IMR-90 (cell line): ENCODE measurements at regions not wholly inside any gene's neighbourhood (a gene's known extent, or its start where the extent isn't known, plus 50 kb on each side); places are given as distances from the start of the nearest gene placed in this dataset.

Experiments used
- ATAC-seq: fragments of 200-7000 bp; cut with Tn5 transposase; 2 replicates; pipeline ENCODE4 v1.9.1; 2020; ENCODE audit warnings: low read depth, mild to moderate bottlenecking, moderate library complexity
- BruUV-seq: library from RNA; stranded (reverse); fragments of 400-500 nt; replicated peaks from 2 replicates; lab custom pipeline; 2021; lab: Mats Ljungman, UMichigan
- CTCF ChIA-PET: fragments of 300-600 bp; formaldehyde crosslinking; extraction: SDS; loops from one replicate; lab custom pipeline; 2021; ENCODE audit warnings: antibody characterized with exemption; lab: Yijun Ruan, JAX
- POLR2A ChIA-PET: fragments of 300-600 bp; sonication (Branson Sonifier 250); formaldehyde crosslinking; loops from one replicate; lab custom pipeline; 2022; ENCODE audit warnings: antibody characterized with exemption; ENCODE audit not compliant: unreplicated experiment; lab: Charles Lee
- DNase-seq: peaks from one replicate; pipeline ENCODE4 v3.0.0; 2013
- H2AFZ ChIP-seq: replicated peaks from 2 replicates; pipeline ENCODE3; 2013; ENCODE audit warnings: low read length, mild to moderate bottlenecking; ENCODE audit not compliant: poor library complexity
- H2AK5ac ChIP-seq: 2 replicates; pipeline ENCODE4 v1.6.1; 2013; ENCODE audit warnings: low read depth, low read length, inconsistent platforms
- H2AK9ac ChIP-seq: replicated peaks from 2 replicates; pipeline ENCODE3; 2013; ENCODE audit warnings: mild to moderate bottlenecking, low read depth, low read length, moderate library complexity; ENCODE audit not compliant: poor library complexity
- H2BK120ac ChIP-seq: 2 replicates; pipeline ENCODE4 v1.6.1; 2013; ENCODE audit warnings: low read depth, low read length, inconsistent platforms
- H2BK15ac ChIP-seq: 3 replicates; pipeline ENCODE4 v1.6.1; 2013; ENCODE audit warnings: low read depth, low read length, inconsistent platforms
- H2BK20ac ChIP-seq: 2 replicates; pipeline ENCODE4 v1.6.1; 2013; ENCODE audit warnings: low read depth, mild to moderate bottlenecking, inconsistent platforms, low read length, moderate library complexity
- H2BK5ac ChIP-seq: 2 replicates; pipeline ENCODE4 v1.6.1; 2013; ENCODE audit warnings: mild to moderate bottlenecking, low read depth, low read length, inconsistent platforms; ENCODE audit not compliant: poor library complexity, severe bottlenecking
- H3K14ac ChIP-seq: replicated peaks from 2 replicates; pipeline ENCODE4 v1.6.1; 2013; ENCODE audit warnings: low read depth, low read length, inconsistent platforms
- H3K18ac ChIP-seq: 2 replicates; pipeline ENCODE4 v1.6.1; 2013; ENCODE audit warnings: low read depth, low read length, control low read depth
- H3K23ac ChIP-seq: 2 replicates; pipeline ENCODE4 v1.6.1; 2013; ENCODE audit warnings: low read depth, low read length, inconsistent platforms
- H3K27ac ChIP-seq: 2 replicates; pipeline ENCODE4 v1.5.1; 2013; ENCODE audit warnings: mild to moderate bottlenecking, control low read depth, low read length; ENCODE audit not compliant: insufficient read depth
- H3K27me3 ChIP-seq: 2 replicates; pipeline ENCODE4 v1.6.1; 2013; ENCODE audit warnings: low read length; ENCODE audit not compliant: control insufficient read depth, insufficient read depth
- H3K36me3 ChIP-seq: 2 replicates; pipeline ENCODE4 v1.6.1; 2013; ENCODE audit warnings: low read length, mixed read lengths; ENCODE audit not compliant: control insufficient read depth, insufficient read depth
- H3K4ac ChIP-seq: 2 replicates; pipeline ENCODE4 v1.6.1; 2013; ENCODE audit warnings: low read depth, low read length, inconsistent platforms
- H3K4me1 ChIP-seq: 2 replicates; pipeline ENCODE4 v1.6.1; 2013; ENCODE audit warnings: low read length, mixed read lengths; ENCODE audit not compliant: control insufficient read depth, insufficient read depth
- H3K4me2 ChIP-seq: 2 replicates; pipeline ENCODE4 v1.6.1; 2013; ENCODE audit warnings: low read depth, mild to moderate bottlenecking, control low read depth, low read length, moderate library complexity
- H3K4me3 ChIP-seq: 2 replicates; pipeline ENCODE4 v1.5.1; 2013; ENCODE audit warnings: low read depth, mild to moderate bottlenecking, control low read depth, low read length, moderate library complexity; ENCODE audit not compliant: insufficient read depth
- H3K56ac ChIP-seq: 2 replicates; pipeline ENCODE4 v1.6.1; 2013; ENCODE audit warnings: low read length, inconsistent platforms; ENCODE audit not compliant: insufficient read depth; ENCODE audit errors: extremely low read depth
- H3K79me1 ChIP-seq, 2 experiments: 2 replicates each; pipeline ENCODE4 v1.6.1; 2013; ENCODE audit warnings: low read length in 2 of 2, inconsistent platforms in 1 of 2, low read depth in 1 of 2
- H3K9ac ChIP-seq: 2 replicates; pipeline ENCODE4 v1.6.1; 2013; ENCODE audit warnings: low read depth, low read length, control low read depth
- H3K9me1 ChIP-seq: 2 replicates; pipeline ENCODE4 v1.6.1; 2013; ENCODE audit warnings: low read length, inconsistent platforms; ENCODE audit not compliant: insufficient read depth
- H3K9me3 ChIP-seq: 2 replicates; pipeline ENCODE4 v1.6.1; 2013; ENCODE audit warnings: low read length; ENCODE audit not compliant: control insufficient read depth, insufficient read depth
- H4K20me1 ChIP-seq: 2 replicates; pipeline ENCODE4 v1.6.1; 2013; ENCODE audit warnings: low read length, inconsistent platforms; ENCODE audit not compliant: insufficient read depth
- H4K5ac ChIP-seq: 2 replicates; pipeline ENCODE4 v1.6.1; 2013; ENCODE audit warnings: mild to moderate bottlenecking, low read depth, low read length, control low read depth
- H4K8ac ChIP-seq, 2 experiments: 2 replicates each; pipeline ENCODE4 v1.6.1; 2013; ENCODE audit warnings: low read depth in 2 of 2, low read length in 2 of 2, control low read depth in 1 of 2, inconsistent platforms in 1 of 2
- H4K91ac ChIP-seq: 2 replicates; pipeline ENCODE4 v1.6.1; 2013; ENCODE audit warnings: low read depth, low read length, inconsistent platforms; ENCODE audit not compliant: insufficient read depth
- BHLHE40 ChIP-seq: fragments of 150-350 bp; IDR thresholded peaks from 2 replicates; pipeline ENCODE4 v1.6.1; 2016; ENCODE audit warnings: mild to moderate bottlenecking, low read depth, low read length
- CEBPB ChIP-seq: IDR thresholded peaks from 2 replicates; pipeline ENCODE4 v1.6.1; 2012; ENCODE audit warnings: low read depth, low read length, improper control_type of control experiment
- CHD1 ChIP-seq: IDR thresholded peaks from 2 replicates; pipeline ENCODE4 v1.6.1; 2012; ENCODE audit warnings: low read depth, low read length, improper control_type of control experiment
- CTCF ChIP-seq: conservative IDR thresholded peaks from 2 replicates; pipeline ENCODE4 v1.5.1; 2012; ENCODE audit warnings: mild to moderate bottlenecking, low read depth, low read length, improper control_type of control experiment
- ELK1 ChIP-seq: fragments of 150-350 bp; IDR thresholded peaks from 2 replicates; pipeline ENCODE4 v1.6.1; 2016; ENCODE audit warnings: low read depth, mild to moderate bottlenecking, low read length, moderate library complexity, borderline replicate concordance
- FOS ChIP-seq: fragments of 150-350 bp; IDR thresholded peaks from 2 replicates; pipeline ENCODE4 v1.6.1; 2016; ENCODE audit warnings: low read depth, low read length
- MAFK ChIP-seq: IDR thresholded peaks from 2 replicates; pipeline ENCODE4 v1.6.1; 2012; ENCODE audit warnings: low read depth, low read length, improper control_type of control experiment
- MAZ ChIP-seq: IDR thresholded peaks from 2 replicates; pipeline ENCODE4 v1.6.1; 2012; ENCODE audit warnings: low read depth, mild to moderate bottlenecking, low read length, improper control_type of control experiment, moderate library complexity, borderline replicate concordance
- MXI1 ChIP-seq: IDR thresholded peaks from 2 replicates; pipeline ENCODE4 v1.6.1; 2012; ENCODE audit warnings: low read depth, mild to moderate bottlenecking, low read length, moderate library complexity, borderline replicate concordance
- NFE2L2 ChIP-seq: fragments of 150-350 bp; IDR thresholded peaks from 2 replicates; pipeline ENCODE4 v1.6.1; 2016; ENCODE audit warnings: low read depth, mild to moderate bottlenecking, low read length
- POLR2A ChIP-seq: IDR thresholded peaks from 2 replicates; pipeline ENCODE4 v1.6.1; 2012; ENCODE audit warnings: mild to moderate bottlenecking, low read depth, low read length
- RAD21 ChIP-seq: IDR thresholded peaks from 2 replicates; pipeline ENCODE4 v1.6.1; 2012; ENCODE audit warnings: low read length, improper control_type of control experiment
- RCOR1 ChIP-seq: IDR thresholded peaks from 2 replicates; pipeline ENCODE4 v1.6.1; 2012; ENCODE audit warnings: mild to moderate bottlenecking, low read length, improper control_type of control experiment; ENCODE audit not compliant: insufficient replicate concordance
- RFX5 ChIP-seq: IDR thresholded peaks from 2 replicates; pipeline ENCODE4 v1.8.0; 2012; ENCODE audit warnings: low read depth, mild to moderate bottlenecking, low read length, moderate library complexity
- SMC3 ChIP-seq: fragments of 150-350 bp; IDR thresholded peaks from 2 replicates; pipeline ENCODE4 v1.6.1; 2016; ENCODE audit warnings: low read depth, mild to moderate bottlenecking, antibody characterized with exemption, low read length, moderate library complexity
- dilution Hi-C: fragments of 300-500 bp; cut with HindIII; formaldehyde crosslinking; loops from one replicate; pipeline ENCODE4 v1.14.3; 2018; ENCODE audit warnings: low sequenced_read_pairs; ENCODE audit not compliant: unreplicated experiment
- in situ Hi-C: fragments of 300-500 bp; cut with MboI; formaldehyde crosslinking; loops from 3 replicates; pipeline ENCODE4 v1.14.3; 2019; ENCODE audit warnings: low sequenced_read_pairs, inconsistent platforms, mixed read lengths
- intact Hi-C: fragments of 100-400 bp; cut with micrococcal nuclease; formaldehyde crosslinking; loops from 2 replicates; pipeline ENCODE4 v1.10.0; 2022
- TF ChIP-seq, protein P1 (sequence below): fragments of 150-350 bp; IDR thresholded peaks from 2 replicates; pipeline ENCODE4 v1.6.1; 2017; ENCODE audit warnings: mild to moderate bottlenecking, antibody characterized with exemption, low read length, low read depth

- H2BK15ac ChIP-seq = no peak overlapping the region
- no peak for TF ChIP-seq NFE2L2
- no peak for TF ChIP-seq RCOR1
- TF ChIP-seq ELK1 = no peak
- no peak for TF ChIP-seq MAZ
- TF ChIP-seq FOS = no peak
- TF ChIP-seq CHD1 = no peak
- TF ChIP-seq POLR2A = no peak
- TF ChIP-seq SMC3 = no peak
- no peak for TF ChIP-seq MAFK
- TF ChIP-seq MXI1 = no peak
- no peak for TF ChIP-seq BHLHE40
- TF ChIP-seq CEBPB = no peak
- TF ChIP-seq RAD21 = no peak
- TF ChIP-seq, protein P1, sequence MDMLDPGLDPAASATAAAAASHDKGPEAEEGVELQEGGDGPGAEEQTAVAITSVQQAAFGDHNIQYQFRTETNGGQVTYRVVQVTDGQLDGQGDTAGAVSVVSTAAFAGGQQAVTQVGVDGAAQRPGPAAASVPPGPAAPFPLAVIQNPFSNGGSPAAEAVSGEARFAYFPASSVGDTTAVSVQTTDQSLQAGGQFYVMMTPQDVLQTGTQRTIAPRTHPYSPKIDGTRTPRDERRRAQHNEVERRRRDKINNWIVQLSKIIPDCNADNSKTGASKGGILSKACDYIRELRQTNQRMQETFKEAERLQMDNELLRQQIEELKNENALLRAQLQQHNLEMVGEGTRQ = no peak
- TF ChIP-seq CTCF = no peak
- no peak for TF ChIP-seq RFX5
- no peak overlapping the region for H4K91ac ChIP-seq
- DNase-seq (no peak), ATAC-seq (no peak)
- no peak overlapping the region for H2AK9ac ChIP-seq
- ChIA-PET CTCF (no interaction called here), POLR2A (no interaction called here)
- no peak overlapping the region for H3K4me3 ChIP-seq
- no peak overlapping the region for H2BK20ac ChIP-seq
- peaks cover 2% of the 10 kb centered on the region; the same call in 1 of the 2 replicates for H3K9me3 ChIP-seq
- H3K27ac ChIP-seq = no peak overlapping the region
- no peak overlapping the region for H2BK120ac ChIP-seq
- no peaks in the 10 kb centered on the region for H4K20me1 ChIP-seq
- no peak overlapping the region for H2AK5ac ChIP-seq
- H3K4ac ChIP-seq = no peak overlapping the region
- in situ Hi-C loops (no loop called here), intact Hi-C loops (no loop called here), dilution Hi-C loops (no loop called here)
- no peak overlapping the region for H4K8ac ChIP-seq
- no peak overlapping the region for H3K56ac ChIP-seq
- no peak overlapping the region for H2AFZ ChIP-seq
- no peaks in the 10 kb centered on the region for H3K36me3 ChIP-seq
- no peak overlapping the region for H3K14ac ChIP-seq
- H3K4me1 ChIP-seq = no peaks in the 10 kb centered on the region
- no peak overlapping the region for H3K9ac ChIP-seq
- H3K27me3 ChIP-seq = no peaks in the 10 kb centered on the region
- BruUV-seq = no TSS peak
- H3K79me1 ChIP-seq = no peaks in the 10 kb centered on the region
- H4K5ac ChIP-seq = no peak overlapping the region
- no peak overlapping the region for H3K18ac ChIP-seq
- no peaks in the 10 kb centered on the region for H3K9me1 ChIP-seq
- no peak overlapping the region for H3K4me2 ChIP-seq
- no peak overlapping the region for H3K23ac ChIP-seq
- H2BK5ac ChIP-seq = no peak overlapping the region
These were observed 658.9 kb upstream of the NXPH2 start for GRCh38 chr2:139439100-139439499.
